H9 (cell line): ENCODE measurements at regions not wholly inside any gene's neighbourhood (a gene's known extent, or its start where the extent isn't known, plus 50 kb on each side); places are given as distances from the start of the nearest gene placed in this dataset.

Source experiments
- DNase-seq: peaks from one replicate; pipeline ENCODE4 v3.0.0-alpha.2; 2017
- H2AFZ ChIP-seq: one replicate; pipeline ENCODE4 v1.6.1; 2013; ENCODE audit warnings: mild to moderate bottlenecking, low read length, control low read depth, moderate library complexity
- H2AK5ac ChIP-seq: 2 replicates; pipeline ENCODE4 v1.6.1; 2013; ENCODE audit warnings: low read length, control low read depth, mixed read lengths; ENCODE audit not compliant: insufficient read length
- H2BK120ac ChIP-seq: one replicate; pipeline ENCODE4 v1.6.1; 2013; ENCODE audit warnings: low read depth, mild to moderate bottlenecking, low read length, control low read depth, inconsistent platforms; ENCODE audit not compliant: poor library complexity, severe bottlenecking
- H2BK12ac ChIP-seq: 2 replicates; pipeline ENCODE4 v1.6.1; 2013; ENCODE audit warnings: low read length, control low read depth, mixed read lengths, low read depth; ENCODE audit not compliant: insufficient read length
- H2BK15ac ChIP-seq: 2 replicates; pipeline ENCODE4 v1.6.1; 2013; ENCODE audit warnings: low read depth, low read length, control low read depth
- H2BK20ac ChIP-seq: one replicate; pipeline ENCODE4 v1.6.1; 2013; ENCODE audit warnings: low read depth, mild to moderate bottlenecking, low read length, control low read depth, inconsistent platforms; ENCODE audit not compliant: poor library complexity, severe bottlenecking
- H2BK5ac ChIP-seq: 2 replicates; pipeline ENCODE4 v1.6.1; 2013; ENCODE audit warnings: low read length, control low read depth, mixed read lengths; ENCODE audit not compliant: insufficient read length
- H3K14ac ChIP-seq: 2 replicates; pipeline ENCODE4 v1.6.1; 2013; ENCODE audit warnings: low read length, control low read depth; ENCODE audit not compliant: insufficient read depth
- H3K18ac ChIP-seq: 2 replicates; pipeline ENCODE4 v1.6.1; 2013; ENCODE audit warnings: low read depth, mild to moderate bottlenecking, mixed read lengths, low read length, control low read depth; ENCODE audit not compliant: insufficient read length
- H3K23ac ChIP-seq: 2 replicates; pipeline ENCODE4 v1.6.1; 2013; ENCODE audit warnings: low read length, control low read depth, mixed read lengths, low read depth; ENCODE audit not compliant: insufficient read length
- H3K23me2 ChIP-seq: 2 replicates; pipeline ENCODE4 v1.6.1; 2013; ENCODE audit warnings: low read depth, mild to moderate bottlenecking, mixed read lengths, low read length, control low read depth; ENCODE audit not compliant: insufficient read length, poor library complexity, severe bottlenecking
- H3K27ac ChIP-seq: 2 replicates; pipeline ENCODE4 v1.5.1; 2013; ENCODE audit warnings: low read length, control low read depth, mixed read lengths, low read depth; ENCODE audit not compliant: insufficient read length
- H3K27me3 ChIP-seq: 2 replicates; pipeline ENCODE4 v1.6.1; 2013; ENCODE audit warnings: low read length, control low read depth, inconsistent platforms; ENCODE audit not compliant: insufficient read depth
- H3K4ac ChIP-seq: 2 replicates; pipeline ENCODE4 v1.6.1; 2013; ENCODE audit warnings: low read depth, mild to moderate bottlenecking, control low read depth, inconsistent platforms, low read length, moderate library complexity
- H3K4me1 ChIP-seq: 2 replicates; pipeline ENCODE4 v1.6.1; 2013; ENCODE audit warnings: low read length, control low read depth, inconsistent platforms; ENCODE audit not compliant: insufficient read depth
- H3K4me2 ChIP-seq: 2 replicates; pipeline ENCODE4 v1.6.1; 2013; ENCODE audit warnings: low read length, control low read depth, mixed read lengths; ENCODE audit not compliant: insufficient read length, insufficient read depth
- H3K56ac ChIP-seq: 2 replicates; pipeline ENCODE4 v1.6.1; 2013; ENCODE audit warnings: low read depth, mild to moderate bottlenecking, mixed read lengths, low read length, control low read depth; ENCODE audit not compliant: insufficient read length
- H3K79me1 ChIP-seq: 2 replicates; pipeline ENCODE4 v1.6.1; 2013; ENCODE audit warnings: low read depth, mild to moderate bottlenecking, moderate library complexity, low read length, control low read depth, inconsistent platforms; ENCODE audit not compliant: insufficient read depth, poor library complexity, severe bottlenecking
- H3K79me2 ChIP-seq: 2 replicates; pipeline ENCODE4 v1.6.1; 2013; ENCODE audit warnings: low read length, control low read depth, inconsistent platforms; ENCODE audit not compliant: insufficient read depth
- H3K9ac ChIP-seq: 2 replicates; pipeline ENCODE4 v1.6.1; 2013; ENCODE audit warnings: low read length, control low read depth, mixed read lengths; ENCODE audit not compliant: insufficient read length; ENCODE audit errors: extremely low read depth
- H3K9me3 ChIP-seq: one replicate; pipeline ENCODE4 v1.6.1; 2013; ENCODE audit warnings: low read depth, low read length, inconsistent platforms; ENCODE audit not compliant: control insufficient read depth
- H3T11ph ChIP-seq: one replicate; pipeline ENCODE4 v1.6.1; 2013; ENCODE audit warnings: mild to moderate bottlenecking, low read length, control low read depth, inconsistent platforms
- H4K20me1 ChIP-seq: one replicate; pipeline ENCODE4 v1.6.1; 2013; ENCODE audit not compliant: control insufficient read depth, insufficient read length, insufficient read depth
- H4K5ac ChIP-seq: 2 replicates; pipeline ENCODE4 v1.6.1; 2013; ENCODE audit warnings: low read depth, mild to moderate bottlenecking, mixed read lengths, low read length, control low read depth; ENCODE audit not compliant: insufficient read length
- H4K8ac ChIP-seq: replicated peaks from 2 replicates; pipeline ENCODE4 v1.6.1; 2013; ENCODE audit warnings: low read length, control low read depth, mixed read lengths, low read depth; ENCODE audit not compliant: insufficient read length
- H4K91ac ChIP-seq: 2 replicates; pipeline ENCODE4 v1.6.1; 2013; ENCODE audit warnings: low read depth, mild to moderate bottlenecking, moderate library complexity, mixed read lengths, low read length, control low read depth; ENCODE audit not compliant: insufficient read length
- H3K27ac Mint-ChIP-seq, 3 experiments: 2 replicates in 2 of 3; 3 replicates in 1 of 3; pipeline ENCODE4 v1.8.0; 2020 to 2021; ENCODE audit warnings: mixed read lengths in 3 of 3, mild to moderate bottlenecking in 1 of 3, moderate library complexity in 1 of 3
- H3K27me3 Mint-ChIP-seq: 2 replicates; pipeline ENCODE4 v1.8.0; 2021; ENCODE audit warnings: low read depth, mild to moderate bottlenecking, moderate library complexity, mixed read lengths
- H3K36me3 Mint-ChIP-seq, 3 experiments: 2 replicates in 2 of 3; 3 replicates in 1 of 3; pipeline ENCODE4 v1.8.0; 2020 to 2021; ENCODE audit warnings: low read depth in 3 of 3, mixed read lengths in 3 of 3; ENCODE audit not compliant: insufficient read depth in 1 of 3
- H3K4me1 Mint-ChIP-seq, 2 experiments: 2 replicates each; pipeline ENCODE4 v1.8.0; 2020; ENCODE audit warnings: mixed read lengths in 2 of 2
- H3K4me3 Mint-ChIP-seq, 2 experiments: 2 replicates in 1 of 2; 3 replicates in 1 of 2; pipeline ENCODE4 v1.8.0; 2020 to 2021; ENCODE audit warnings: mild to moderate bottlenecking in 2 of 2, mixed read lengths in 2 of 2, moderate library complexity in 1 of 2
- H3K9me3 Mint-ChIP-seq, 2 experiments: 2 replicates in 1 of 2; 3 replicates in 1 of 2; pipeline ENCODE4 v1.8.0; 2020; ENCODE audit warnings: mild to moderate bottlenecking in 2 of 2, mixed read lengths in 2 of 2, moderate library complexity in 1 of 2
- WGBS: extraction: QIAGEN DNeasy Blood & Tissue Kit; methylation state at CpG from one replicate; pipeline ENCODE4 v1.1.7; 2013; ENCODE audit warnings: missing lambda C conversion rate, low lambda C conversion rate, mixed read lengths; ENCODE audit not compliant: insufficient read length; ENCODE audit errors: extremely low coverage; 5-methylcytosine and 5-hydroxymethylcytosine counted together
- TF ChIP-seq, protein P1 (sequence below): fragments of 200-600 bp; sonication (generic); conservative IDR thresholded peaks from 3 replicates; pipeline ENCODE4 v1.8.0; 2021; ENCODE audit warnings: antibody characterized with exemption, mild to moderate bottlenecking

DNA sequence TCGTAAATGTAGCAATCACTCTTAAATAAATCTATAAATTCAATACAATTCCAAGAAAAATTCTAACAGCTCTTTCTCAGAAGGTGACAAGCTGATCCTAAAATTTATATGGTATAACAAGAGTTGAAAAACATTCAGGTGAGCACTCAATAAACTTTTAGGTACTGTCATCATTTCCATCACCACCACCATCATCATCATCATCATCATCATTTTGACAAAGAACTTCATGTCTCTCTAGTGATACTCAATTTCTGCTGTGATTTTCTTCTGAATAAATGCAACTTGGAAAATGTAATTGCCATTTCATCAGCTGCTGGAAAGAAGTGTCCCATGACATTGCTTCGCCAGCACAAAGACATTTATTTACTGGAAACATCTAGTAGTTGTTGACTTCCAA lies 222.9 kb upstream of the IRX5 start:
- Histone ChIP-seq H4K5ac (no peak overlapping the region), H3K4me1 (no peaks in the 10 kb centered on the region), H3K18ac (no peak overlapping the region), H4K8ac (no peak overlapping the region), H3K23ac (no peak overlapping the region), H2BK15ac (no peak overlapping the region), H3K4ac (no peak overlapping the region), H3T11ph (no peak overlapping the region), H2AK5ac (no peak overlapping the region), H3K79me1 (no peaks in the 10 kb centered on the region), H2BK5ac (no peak overlapping the region), H3K79me2 (no peaks in the 10 kb centered on the region), H2AFZ (no peak overlapping the region), H3K27ac (no peak overlapping the region), H4K20me1 (no peaks in the 10 kb centered on the region), H4K91ac (no peak overlapping the region), H3K14ac (no peak overlapping the region), H3K9ac (no peak overlapping the region), H3K23me2 (no peaks in the 10 kb centered on the region), H3K56ac (no peak overlapping the region), H2BK20ac (no peak overlapping the region), H3K27me3 (no peaks in the 10 kb centered on the region), H2BK12ac (no peak overlapping the region), H2BK120ac (no peak overlapping the region), H3K4me2 (no peak overlapping the region), H3K9me3 (no peaks in the 10 kb centered on the region)
- Mint-ChIP-seq H3K4me3 (no peak overlapping the region), H3K9me3 (no peaks in the 10 kb centered on the region), H3K27me3 (no peaks in the 10 kb centered on the region), H3K27ac (no peak overlapping the region; a peak in 1 of 7 replicates), H3K36me3 (no peaks in the 10 kb centered on the region), H3K4me1 (peaks cover 0 to 4% of the 10 kb centered on the region in 2 experiments; a peak in 1 of 4 replicates)
- WGBS: no CpG with 5 or more reads among the region's 2 CpGs
- DNase-seq: no peak
- TF ChIP-seq, protein P1, sequence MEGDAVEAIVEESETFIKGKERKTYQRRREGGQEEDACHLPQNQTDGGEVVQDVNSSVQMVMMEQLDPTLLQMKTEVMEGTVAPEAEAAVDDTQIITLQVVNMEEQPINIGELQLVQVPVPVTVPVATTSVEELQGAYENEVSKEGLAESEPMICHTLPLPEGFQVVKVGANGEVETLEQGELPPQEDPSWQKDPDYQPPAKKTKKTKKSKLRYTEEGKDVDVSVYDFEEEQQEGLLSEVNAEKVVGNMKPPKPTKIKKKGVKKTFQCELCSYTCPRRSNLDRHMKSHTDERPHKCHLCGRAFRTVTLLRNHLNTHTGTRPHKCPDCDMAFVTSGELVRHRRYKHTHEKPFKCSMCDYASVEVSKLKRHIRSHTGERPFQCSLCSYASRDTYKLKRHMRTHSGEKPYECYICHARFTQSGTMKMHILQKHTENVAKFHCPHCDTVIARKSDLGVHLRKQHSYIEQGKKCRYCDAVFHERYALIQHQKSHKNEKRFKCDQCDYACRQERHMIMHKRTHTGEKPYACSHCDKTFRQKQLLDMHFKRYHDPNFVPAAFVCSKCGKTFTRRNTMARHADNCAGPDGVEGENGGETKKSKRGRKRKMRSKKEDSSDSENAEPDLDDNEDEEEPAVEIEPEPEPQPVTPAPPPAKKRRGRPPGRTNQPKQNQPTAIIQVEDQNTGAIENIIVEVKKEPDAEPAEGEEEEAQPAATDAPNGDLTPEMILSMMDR: no peak
